ENCODE measurements at regions not wholly inside any gene's neighbourhood (a gene's known extent, or its start where the extent isn't known, plus 50 kb on each side); places are given as distances from the start of the nearest gene placed in this dataset.

- no peaks in the 10 kb centered on the region for H3K9me3 ChIP-seq
- in situ Hi-C loops (cut with MboI; ENCODE audit: low pct_ligation_motif_present in 1 of 4, low pct_unique_long_range_greater_than_20kb in 1 of 4, low sequenced_read_pairs in 3 of 4) (no loop called here), intact Hi-C loops (cut with DNase I; ENCODE audit: low total_unique reads) (no loop called here)
- H3K4me1 ChIP-seq = no peaks in the 10 kb centered on the region
- WGBS, 2 donors (ENCODE audit: low coverage in 1 of 2) = 65 to 75% methylated on average over 2 to 15 of the region's 15 CpGs
- H3K4me3 ChIP-seq = no peak overlapping the region
- TF ChIP-seq EP300 (IDR thresholded peaks at IDR 0.05; ENCODE audit: low read depth) (no peak), POLR2AphosphoS5 (IDR thresholded peaks at IDR 0.05) (no peak), POLR2A (IDR thresholded peaks at IDR 0.05) (no peak), CTCF (IDR thresholded peaks at IDR 0.05) (no peak)
- no peak overlapping the region for H3K27ac ChIP-seq
- H3K36me3 ChIP-seq = no peaks in the 10 kb centered on the region
- DNase-seq = no peak
- H3K27me3 ChIP-seq = no peaks in the 10 kb centered on the region
Measured at GRCh38 chr13:78816592-78816991, 157.6 kb upstream of the OBI1 start.

GRCh38 chr13:78816154-78816553 lies 157.2 kb upstream of the OBI1 start:
- Histone ChIP-seq H3K36me3 (no peaks in the 10 kb centered on the region), H3K27ac (no peak overlapping the region), H3K9me3 (no peaks in the 10 kb centered on the region), H3K27me3 (no peaks in the 10 kb centered on the region), H3K4me1 (no peaks in the 10 kb centered on the region), H3K4me3 (no peak overlapping the region)
- no peak for DNase-seq
- TF ChIP-seq CTCF (IDR thresholded peaks at IDR 0.05) (no peak), POLR2A (IDR thresholded peaks at IDR 0.05) (no peak), POLR2AphosphoS5 (IDR thresholded peaks at IDR 0.05) (no peak), EP300 (IDR thresholded peaks at IDR 0.05; ENCODE audit: low read depth) (no peak)
- in situ Hi-C loops (cut with MboI; ENCODE audit: low pct_ligation_motif_present in 1 of 4, low pct_unique_long_range_greater_than_20kb in 1 of 4, low sequenced_read_pairs in 3 of 4) (no loop called here), intact Hi-C loops (cut with DNase I; ENCODE audit: low total_unique reads) (no loop called here)
- 42% methylated on average over 1 of the region's 1 CpG; no CpG with 5 or more reads in 1 of the 2 donors for WGBS, 2 donors (ENCODE audit: low coverage in 1 of 2)

GRCh38 chr13:78806457-78806856 lies 147.5 kb upstream of the OBI1 start:
- 56 to 65% methylated on average over 4 of the region's 4 CpGs for WGBS, 2 donors (ENCODE audit: low coverage in 1 of 2)
- H3K27ac ChIP-seq = no peak overlapping the region
- no peaks in the 10 kb centered on the region for H3K9me3 ChIP-seq
- no peak for DNase-seq
- H3K27me3 ChIP-seq = no peaks in the 10 kb centered on the region
- no peak overlapping the region for H3K4me3 ChIP-seq
- H3K36me3 ChIP-seq = no peaks in the 10 kb centered on the region
- in situ Hi-C loops (cut with MboI; ENCODE audit: low pct_ligation_motif_present in 1 of 4, low pct_unique_long_range_greater_than_20kb in 1 of 4, low sequenced_read_pairs in 3 of 4) = no loop called here
- intact Hi-C loops (cut with DNase I; ENCODE audit: low total_unique reads) = no loop called here
- H3K4me1 ChIP-seq = no peaks in the 10 kb centered on the region
- no peak for TF ChIP-seq POLR2A (IDR thresholded peaks at IDR 0.05)
- no peak for TF ChIP-seq POLR2AphosphoS5 (IDR thresholded peaks at IDR 0.05)
- TF ChIP-seq EP300 (IDR thresholded peaks at IDR 0.05; ENCODE audit: low read depth) = no peak
- peak in 4 of 5 experiments; percentile 10 to 36 (median 24) for TF ChIP-seq CTCF (IDR thresholded peaks at IDR 0.05)

GRCh38 chr13:78802912-78803311 lies 144.0 kb upstream of the OBI1 start:
- no peak overlapping the region for H3K4me3 ChIP-seq
- in situ Hi-C loops (cut with MboI; ENCODE audit: low pct_ligation_motif_present in 1 of 4, low pct_unique_long_range_greater_than_20kb in 1 of 4, low sequenced_read_pairs in 3 of 4) (no loop called here), intact Hi-C loops (cut with DNase I; ENCODE audit: low total_unique reads) (no loop called here)
- no peaks in the 10 kb centered on the region for H3K4me1 ChIP-seq
- H3K36me3 ChIP-seq = no peaks in the 10 kb centered on the region
- DNase-seq = no peak
- no peaks in the 10 kb centered on the region for H3K9me3 ChIP-seq
- no peak for TF ChIP-seq POLR2AphosphoS5 (IDR thresholded peaks at IDR 0.05)
- no peak for TF ChIP-seq CTCF (IDR thresholded peaks at IDR 0.05)
- no peak for TF ChIP-seq POLR2A (IDR thresholded peaks at IDR 0.05)
- no peak for TF ChIP-seq EP300 (IDR thresholded peaks at IDR 0.05; ENCODE audit: low read depth)
- no peaks in the 10 kb centered on the region for H3K27me3 ChIP-seq
- no peak overlapping the region for H3K27ac ChIP-seq

Data from transverse colon (tissue), 4 donors.